ENCODE measurements at regions not wholly inside any gene's neighbourhood (a gene's known extent, or its start where the extent isn't known, plus 50 kb on each side); places are given as distances from the start of the nearest gene placed in this dataset.

DNA sequence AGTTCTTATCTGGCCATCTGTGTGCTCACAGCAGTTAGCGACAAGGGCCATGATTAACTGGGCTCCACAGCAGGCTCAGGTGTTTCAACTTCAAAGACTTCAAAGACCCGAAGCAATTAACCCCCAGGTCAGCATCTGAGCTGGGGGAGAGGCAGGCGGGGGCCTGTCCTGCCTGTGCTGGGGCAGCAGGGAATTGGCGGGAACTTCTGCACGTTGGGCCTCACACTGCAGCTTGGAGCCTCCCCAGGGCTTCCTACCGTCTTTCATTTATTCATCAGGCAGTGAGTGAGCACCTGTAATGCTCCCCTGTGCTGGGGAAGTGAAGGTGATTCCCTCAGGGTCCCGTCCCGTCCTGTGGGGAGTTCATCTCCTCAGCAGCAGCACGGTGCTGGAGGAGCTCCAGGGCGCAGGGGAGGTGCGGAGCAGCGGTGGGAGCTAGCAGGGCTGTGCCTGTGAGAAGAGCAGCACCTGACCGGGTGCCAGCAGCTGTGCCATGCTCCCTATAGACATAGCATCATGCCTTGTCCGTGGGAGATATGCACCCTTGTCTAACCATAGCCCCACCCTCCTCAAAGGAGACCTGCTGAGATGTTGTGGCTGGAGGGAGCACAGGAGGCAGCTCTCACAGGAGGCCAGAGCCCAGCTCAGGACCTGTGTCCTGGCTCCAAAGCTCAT, 51.8 kb upstream of the FRMD1 start:
- no peak for DNase-seq

GRCh38 chr6:168130168-168130696, 51.2 kb upstream of the FRMD1 start:
- no peak for DNase-seq

DNA sequence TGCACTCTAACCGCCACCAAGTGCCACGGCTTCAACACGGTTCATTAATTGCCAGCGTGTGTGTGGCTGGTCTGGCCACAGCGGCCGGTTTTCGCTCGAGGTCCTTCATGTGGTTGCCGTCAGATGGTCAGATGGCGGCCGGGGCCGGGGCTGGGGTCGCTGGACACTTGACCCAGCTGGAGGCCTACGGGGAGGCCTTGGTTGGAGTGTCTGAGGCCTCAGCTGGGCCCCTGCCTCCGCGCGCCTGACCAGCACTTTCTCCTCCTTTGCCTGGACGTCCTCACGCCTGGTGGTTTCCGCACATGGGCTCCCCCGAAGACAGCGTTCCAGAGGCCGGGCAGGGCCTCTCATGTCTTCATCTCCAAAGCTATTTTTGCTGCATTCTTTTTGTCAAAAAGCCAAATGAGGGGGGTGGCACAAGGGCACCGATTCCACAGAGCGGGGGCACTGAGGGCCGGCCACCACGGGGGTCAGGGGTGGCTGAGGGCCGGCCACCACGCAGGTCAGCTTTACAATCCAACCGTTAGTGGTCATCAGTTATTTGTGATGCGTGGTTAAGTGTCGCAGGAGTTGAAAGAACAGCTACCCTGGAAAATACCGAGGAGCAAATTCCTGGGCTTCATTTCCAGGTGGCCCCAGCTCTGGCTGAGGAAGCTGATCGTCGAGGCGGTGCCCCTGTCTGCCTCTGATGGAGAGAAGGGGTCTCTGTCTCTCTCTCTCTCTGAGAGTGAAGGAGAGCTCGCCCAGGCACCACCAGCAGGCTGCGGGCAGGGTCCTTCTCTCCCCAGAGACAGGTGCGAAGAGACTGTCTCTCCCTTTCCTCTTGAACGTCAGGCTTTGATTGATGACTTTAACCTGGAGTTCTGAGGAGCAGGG, 50.5 kb upstream of the FRMD1 start:
- DNase-seq: no peak

DNA sequence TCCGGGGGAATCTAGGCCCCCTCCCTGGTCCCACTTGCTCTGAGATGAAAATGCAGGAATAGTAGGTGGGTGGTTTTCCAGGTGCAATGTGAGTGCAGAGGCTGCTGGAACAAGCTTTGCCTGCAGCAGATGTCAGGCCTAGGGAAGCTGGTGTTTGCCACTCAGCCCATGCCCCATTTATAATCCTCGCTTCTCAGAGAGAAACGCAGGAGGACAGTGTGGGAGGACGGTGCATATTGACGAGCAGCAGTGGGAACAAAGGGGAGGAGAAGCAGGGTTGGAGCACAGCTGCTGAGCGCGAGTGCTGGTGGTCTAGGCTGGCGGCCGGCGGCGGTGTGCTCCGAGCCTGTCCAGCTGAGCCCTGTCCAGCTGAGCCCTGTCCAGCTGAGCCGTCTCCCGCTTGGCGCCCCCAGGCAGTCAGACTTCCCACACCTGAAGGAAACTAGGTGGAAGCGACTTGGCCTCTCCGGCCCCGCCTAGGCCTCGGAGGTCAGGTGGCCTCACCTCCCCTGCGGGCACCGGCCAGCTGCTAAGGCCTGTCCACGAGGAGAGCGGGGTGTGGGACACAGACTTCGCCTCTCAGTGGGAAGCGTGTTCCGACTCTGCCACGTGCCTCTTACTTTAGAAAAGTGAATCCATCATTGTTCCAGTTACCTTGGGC, 49.7 kb upstream of the FRMD1 start:
- no peak for DNase-seq
